ENCODE measurements at regions not wholly inside any gene's neighbourhood (a gene's known extent, or its start where the extent isn't known, plus 50 kb on each side); places are given as distances from the start of the nearest gene placed in this dataset.

- TF ChIP-seq CTCF (IDR thresholded peaks at IDR 0.05): no peak
- TF ChIP-seq ZFX (IDR thresholded peaks at IDR 0.05; ENCODE audit: borderline replicate concordance): no peak
Observed at GRCh38 chr2:195473862-195474261, 183.2 kb upstream of the SLC39A10 start.

All from 22Rv1 (cell line).